Nephron progenitor cell (in vitro differentiated cells): ENCODE measurements at regions not wholly inside any gene's neighbourhood (a gene's known extent, or its start where the extent isn't known, plus 50 kb on each side); places are given as distances from the start of the nearest gene placed in this dataset.
"Not testable (repeated sequence)": the region's sequence is repeated elsewhere in the genome, so short reads cannot be mapped to it uniquely, and the experiment has no call there.

ENCODE experiments used
- DNase-seq: peaks from one replicate; pipeline ENCODE4 v3.0.0; 2021
- H3K27ac Mint-ChIP-seq: 2 replicates; pipeline ENCODE4 v1.8.0; 2021; ENCODE audit warnings: mild to moderate bottlenecking, moderate library complexity, mixed read lengths
- H3K27me3 Mint-ChIP-seq: 2 replicates; pipeline ENCODE4 v1.8.0; 2021; ENCODE audit warnings: mild to moderate bottlenecking, low read depth, mixed read lengths; ENCODE audit not compliant: poor library complexity
- H3K36me3 Mint-ChIP-seq: 2 replicates; pipeline ENCODE4 v1.8.0; 2021; ENCODE audit warnings: low read depth, mixed read lengths
- H3K4me1 Mint-ChIP-seq: 2 replicates; pipeline ENCODE4 v1.8.0; 2021; ENCODE audit warnings: mixed read lengths
- H3K4me3 Mint-ChIP-seq: 2 replicates; pipeline ENCODE4 v1.8.0; 2021; ENCODE audit warnings: mild to moderate bottlenecking, moderate library complexity, mixed read lengths
- H3K9me3 Mint-ChIP-seq: 2 replicates; pipeline ENCODE4 v1.8.0; 2021; ENCODE audit warnings: mild to moderate bottlenecking, moderate library complexity, mixed read lengths
- TF ChIP-seq, protein P1 (sequence below): fragments of 200-600 bp; sonication (generic); IDR thresholded peaks from 2 replicates; pipeline ENCODE4 v1.5.0; 2021; ENCODE audit warnings: antibody characterized with exemption

DNA sequence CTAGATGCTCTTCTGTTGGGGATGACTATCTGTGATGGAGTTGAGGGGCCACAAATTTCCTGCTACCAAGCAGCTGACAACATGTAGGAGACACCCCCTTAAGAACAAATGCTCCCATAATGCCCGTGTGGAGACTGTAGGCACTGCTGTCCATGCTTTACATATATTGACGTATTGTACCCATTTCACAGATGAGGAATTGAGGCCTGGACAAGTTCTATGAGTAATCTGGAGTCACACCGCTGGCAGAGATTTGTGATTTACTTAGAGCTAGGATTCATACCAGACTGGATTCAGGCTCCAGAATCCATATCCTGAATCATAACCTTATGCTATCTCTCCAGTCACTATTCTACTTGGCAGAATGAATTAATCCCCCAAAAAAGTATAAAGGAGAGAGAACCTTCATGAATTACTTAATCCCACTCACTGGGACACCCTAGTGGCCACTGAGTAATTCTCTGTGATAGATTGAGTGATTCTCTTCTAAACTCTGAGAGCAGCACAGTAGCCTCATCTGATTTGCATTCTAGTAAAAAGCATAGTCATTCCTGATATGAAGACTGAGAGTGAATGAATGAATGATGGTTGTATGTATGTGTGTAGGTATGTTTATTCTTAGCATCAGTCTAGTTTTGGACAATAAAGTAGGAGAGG is 460.7 kb upstream of the MEIS1 start:
- Mint-ChIP-seq H3K9me3 (peaks cover 26% of the 10 kb centered on the region), H3K27ac (no peak overlapping the region), H3K4me1 (no peaks in the 10 kb centered on the region), H3K36me3 (peaks cover 1% of the 10 kb centered on the region), H3K4me3 (no peak overlapping the region), H3K27me3 (peaks cover 3% of the 10 kb centered on the region)
- TF ChIP-seq, protein P1, sequence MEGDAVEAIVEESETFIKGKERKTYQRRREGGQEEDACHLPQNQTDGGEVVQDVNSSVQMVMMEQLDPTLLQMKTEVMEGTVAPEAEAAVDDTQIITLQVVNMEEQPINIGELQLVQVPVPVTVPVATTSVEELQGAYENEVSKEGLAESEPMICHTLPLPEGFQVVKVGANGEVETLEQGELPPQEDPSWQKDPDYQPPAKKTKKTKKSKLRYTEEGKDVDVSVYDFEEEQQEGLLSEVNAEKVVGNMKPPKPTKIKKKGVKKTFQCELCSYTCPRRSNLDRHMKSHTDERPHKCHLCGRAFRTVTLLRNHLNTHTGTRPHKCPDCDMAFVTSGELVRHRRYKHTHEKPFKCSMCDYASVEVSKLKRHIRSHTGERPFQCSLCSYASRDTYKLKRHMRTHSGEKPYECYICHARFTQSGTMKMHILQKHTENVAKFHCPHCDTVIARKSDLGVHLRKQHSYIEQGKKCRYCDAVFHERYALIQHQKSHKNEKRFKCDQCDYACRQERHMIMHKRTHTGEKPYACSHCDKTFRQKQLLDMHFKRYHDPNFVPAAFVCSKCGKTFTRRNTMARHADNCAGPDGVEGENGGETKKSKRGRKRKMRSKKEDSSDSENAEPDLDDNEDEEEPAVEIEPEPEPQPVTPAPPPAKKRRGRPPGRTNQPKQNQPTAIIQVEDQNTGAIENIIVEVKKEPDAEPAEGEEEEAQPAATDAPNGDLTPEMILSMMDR, result no peak
- no peak for DNase-seq

- no peaks in the 10 kb centered on the region for H3K4me1 Mint-ChIP-seq
- H3K4me3 Mint-ChIP-seq, result no peak overlapping the region
- DNase-seq, result no peak
- H3K27ac Mint-ChIP-seq, result no peak overlapping the region
- H3K9me3 Mint-ChIP-seq, result peaks cover 48% of the 10 kb centered on the region
- H3K27me3 Mint-ChIP-seq, result peaks cover 6% of the 10 kb centered on the region
- H3K36me3 Mint-ChIP-seq, result peaks cover 19% of the 10 kb centered on the region
- TF ChIP-seq, protein P1, result no peak
Observed at GRCh38 chr2:65969161-65969560, 465.8 kb upstream of the MEIS1 start.

DNA sequence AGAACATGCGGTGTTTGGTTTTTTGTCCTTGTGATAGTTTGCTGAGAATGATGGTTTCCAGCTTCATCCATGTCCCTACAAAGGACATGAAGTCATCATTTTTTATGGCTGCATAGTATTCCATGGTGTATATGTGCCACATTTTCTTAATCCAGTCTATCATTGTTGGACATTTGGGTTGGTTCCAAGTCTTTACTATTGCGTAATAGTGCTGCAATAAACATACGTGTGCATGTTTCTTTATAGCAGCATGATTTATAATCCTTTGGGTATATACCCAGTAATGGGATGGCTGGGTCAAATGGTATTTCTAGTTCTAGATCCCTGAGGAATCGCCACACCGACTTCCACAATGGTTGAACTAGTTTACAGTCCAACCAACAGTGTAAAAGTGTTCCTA is 471.6 kb upstream of the MEIS1 start:
- not testable (repeated sequence) for H3K4me1 Mint-ChIP-seq, H3K4me3 Mint-ChIP-seq, H3K27me3 Mint-ChIP-seq, H3K27ac Mint-ChIP-seq, DNase-seq
- Mint-ChIP-seq H3K36me3 (peaks cover 11% of the 10 kb centered on the region), H3K9me3 (peaks cover 35% of the 10 kb centered on the region)

GRCh38 chr2:65960953-65961352 is 474.0 kb upstream of the MEIS1 start:
- peaks cover under 1% of the 10 kb centered on the region for H3K36me3 Mint-ChIP-seq
- peaks cover 17% of the 10 kb centered on the region for H3K27me3 Mint-ChIP-seq
- H3K4me1 Mint-ChIP-seq, result peaks cover 17% of the 10 kb centered on the region
- no peak for DNase-seq
- TF ChIP-seq, protein P1, result no peak
- H3K27ac Mint-ChIP-seq, result no peak overlapping the region
- peaks cover 13% of the 10 kb centered on the region for H3K9me3 Mint-ChIP-seq
- H3K4me3 Mint-ChIP-seq, result no peak overlapping the region

- TF ChIP-seq, protein P1, result no peak
- Mint-ChIP-seq H3K27ac (no peak overlapping the region), H3K9me3 (peaks cover 5% of the 10 kb centered on the region), H3K27me3 (peaks cover 20% of the 10 kb centered on the region), H3K36me3 (no peaks in the 10 kb centered on the region), H3K4me1 (peaks cover 17% of the 10 kb centered on the region), H3K4me3 (no peak overlapping the region)
- DNase-seq, result no peak
Observed at GRCh38 chr2:65957886-65958285, 477.0 kb upstream of the MEIS1 start.

DNA sequence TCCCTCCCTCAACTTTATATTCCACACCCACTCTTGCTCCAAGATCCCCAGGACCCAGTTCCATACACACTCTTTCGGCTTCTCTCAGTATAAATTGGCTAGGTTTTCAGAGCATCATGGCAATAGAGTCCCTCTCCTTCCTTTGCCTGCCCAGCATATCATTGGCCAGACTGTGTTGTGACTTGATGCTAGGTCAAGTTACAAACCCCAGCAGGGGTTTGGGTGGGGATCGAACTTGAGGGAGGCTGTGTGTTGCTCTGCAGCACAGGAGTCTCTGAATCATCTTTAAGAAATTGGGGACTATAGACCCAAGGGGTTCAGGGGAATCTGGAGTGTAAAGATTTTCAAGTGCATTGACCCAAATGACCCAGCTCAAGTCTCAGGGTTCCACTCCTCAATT is 477.5 kb upstream of the MEIS1 start:
- no peaks in the 10 kb centered on the region for H3K36me3 Mint-ChIP-seq
- H3K4me1 Mint-ChIP-seq, result peaks cover 17% of the 10 kb centered on the region
- no peak overlapping the region for H3K27ac Mint-ChIP-seq

More for the DNA sequence above, 477.5 kb upstream of the MEIS1 start:
- TF ChIP-seq, protein P1, result no peak
- H3K27me3 Mint-ChIP-seq, result peaks cover 20% of the 10 kb centered on the region
- H3K9me3 Mint-ChIP-seq, result peaks cover under 1% of the 10 kb centered on the region
- DNase-seq, result no peak
- no peak overlapping the region for H3K4me3 Mint-ChIP-seq
